ENCODE measurements at regions not wholly inside any gene's neighbourhood (a gene's known extent, or its start where the extent isn't known, plus 50 kb on each side); places are given as distances from the start of the nearest gene placed in this dataset.

GRCh38 chr12:24231298-24231697, 281.8 kb upstream of the SOX5 start (continued):
- no peak for TF ChIP-seq LCORL (IDR thresholded peaks at IDR 0.05)
- no peak for TF ChIP-seq LCORL (CRISPR knock-in tag; IDR thresholded peaks at IDR 0.05)
- TF ChIP-seq CREM (IDR thresholded peaks at IDR 0.05): no peak
- TF ChIP-seq CREM (CRISPR knock-in tag; IDR thresholded peaks at IDR 0.05): no peak
- TF ChIP-seq KLF6 (CRISPR knock-in tag; IDR thresholded peaks at IDR 0.05): no peak
- no peak for TF ChIP-seq ONECUT2 (CRISPR knock-in tag; IDR thresholded peaks at IDR 0.05)
- no peak for TF ChIP-seq SMARCC2 (IDR thresholded peaks at IDR 0.05)
- no peak for TF ChIP-seq ZSCAN9 (CRISPR knock-in tag; IDR thresholded peaks at IDR 0.05; ENCODE audit: borderline replicate concordance)
- TF ChIP-seq MED1 (CRISPR knock-in tag; IDR thresholded peaks at IDR 0.05): no peak
- no peak for TF ChIP-seq U2AF2 (IDR thresholded peaks at IDR 0.05; ENCODE audit: low read depth, low read length)
- no peak for TF ChIP-seq ZNF607 (CRISPR knock-in tag; IDR thresholded peaks at IDR 0.05; ENCODE audit: borderline replicate concordance)

GRCh38 chr12:24230061-24230701, 280.7 kb upstream of the SOX5 start:
- H3K36me3 ChIP-seq (replicated peaks in 1 of 2; ENCODE audit: control insufficient read depth in 1 of 2, insufficient read depth in 2 of 2, low read length in 2 of 2): no peaks in the 10 kb centered on the region
- no peaks in the 10 kb centered on the region for H4K20me1 ChIP-seq (ENCODE audit: insufficient read depth, low read length)
- peaks cover 6% of the 10 kb centered on the region; the same call in 1 of the 2 replicates for H3K4me1 ChIP-seq (ENCODE audit: insufficient read depth, low read length)
- H3K9ac ChIP-seq (ENCODE audit: insufficient read depth, low read depth, low read length): no peak overlapping the region
- WGBS (ENCODE audit: low lambda C conversion rate): 52% methylated on average over 8 of the region's 8 CpGs
- intact Hi-C loops (cut with micrococcal nuclease; ENCODE audit: unreplicated experiment): no loop called here
- ATAC-seq: no peak
- H2AFZ ChIP-seq (ENCODE audit: low read length): no peak overlapping the region
- H3K27me3 ChIP-seq (ENCODE audit: control insufficient read depth in 1 of 2, insufficient read depth in 2 of 2, low read length in 2 of 2): peaks cover 0 to 8% of the 10 kb centered on the region in 2 experiments; a peak in 3 of 5 replicates
- in situ Hi-C loops (cut with HindIII; ENCODE audit: extremely low pct_ligation_motif_present, low pct_unique_long_range_greater_than_20kb): no loop called here
- POLR2A ChIA-PET: no interaction called here
- DNase-seq (ENCODE audit: low spot score): no peak
- FAIRE-seq: no peak
- H3K4me3 ChIP-seq (replicated peaks in 1 of 3; ENCODE audit: insufficient read depth in 1 of 3, low read depth in 2 of 3, low read length in 3 of 3): no peak overlapping the region
- H3K9me3 ChIP-seq (ENCODE audit: low read length): no peaks in the 10 kb centered on the region
- H3K79me2 ChIP-seq (ENCODE audit: insufficient read depth, low read length): no peaks in the 10 kb centered on the region
- CTCF ChIA-PET (ENCODE audit: low intra/inter-chr PET ratio, low total read pairs): no interaction called here
- no TSS peak for BruUV-seq (replicated peaks)
- H3K4me2 ChIP-seq (ENCODE audit: low read depth, low read length): no peak overlapping the region
- no peak overlapping the region for H3K27ac ChIP-seq (ENCODE audit: extremely low read length, insufficient read depth, low read length)
- TF ChIP-seq ZFP62 (CRISPR knock-in tag; IDR thresholded peaks at IDR 0.05) (no peak), SETDB1 (CRISPR knock-in tag; IDR thresholded peaks at IDR 0.05; ENCODE audit: borderline replicate concordance) (no peak), AFF4 (CRISPR knock-in tag; IDR thresholded peaks at IDR 0.05) (no peak), FOXC1 (CRISPR knock-in tag; IDR thresholded peaks at IDR 0.05; ENCODE audit: borderline replicate concordance) (no peak), SP4 (CRISPR knock-in tag; IDR thresholded peaks at IDR 0.05) (no peak), STAT6 (CRISPR knock-in tag; IDR thresholded peaks at IDR 0.05; ENCODE audit: borderline replicate concordance) (no peak), SYNCRIP (IDR thresholded peaks at IDR 0.05; ENCODE audit: insufficient read depth, low read depth, low read length) (no peak), ZSCAN20 (CRISPR knock-in tag; IDR thresholded peaks at IDR 0.05; ENCODE audit: borderline replicate concordance) (no peak), ZNF816 (CRISPR knock-in tag; IDR thresholded peaks at IDR 0.05; ENCODE audit: borderline replicate concordance) (no peak)

Measured in HepG2 (cell line).